ELR (cell line): ENCODE measurements at regions not wholly inside any gene's neighbourhood (a gene's known extent, or its start where the extent isn't known, plus 50 kb on each side); places are given as distances from the start of the nearest gene placed in this dataset.

Experiments used
- DNase-seq: peaks from one replicate; pipeline ENCODE4 v3.0.0-alpha.2; 2015; ENCODE audit warnings: low read depth

- no peak for DNase-seq
Observed at GRCh38 chr18:26794230-26795101, 71.0 kb downstream of the AQP4 start.

DNA sequence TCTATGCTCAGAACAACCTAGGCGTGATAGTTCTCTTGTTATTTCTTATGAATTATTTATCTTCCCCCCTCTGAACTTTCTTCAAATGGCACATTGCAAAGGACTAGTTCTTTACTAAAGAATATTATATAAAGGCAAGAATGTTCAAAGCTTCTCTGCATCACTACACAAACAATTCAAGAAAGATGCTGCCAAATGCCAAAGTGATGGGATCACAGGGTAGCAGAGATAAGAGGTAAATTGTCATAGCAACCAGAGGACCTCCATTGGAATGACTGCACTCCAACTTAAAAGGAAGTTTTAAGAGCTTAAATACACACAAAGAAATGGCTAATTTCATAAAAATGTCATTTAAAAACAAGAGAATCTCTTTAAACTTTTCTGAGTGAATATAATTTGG lies 72.8 kb downstream of the AQP4 start:
- no peak for DNase-seq

DNA sequence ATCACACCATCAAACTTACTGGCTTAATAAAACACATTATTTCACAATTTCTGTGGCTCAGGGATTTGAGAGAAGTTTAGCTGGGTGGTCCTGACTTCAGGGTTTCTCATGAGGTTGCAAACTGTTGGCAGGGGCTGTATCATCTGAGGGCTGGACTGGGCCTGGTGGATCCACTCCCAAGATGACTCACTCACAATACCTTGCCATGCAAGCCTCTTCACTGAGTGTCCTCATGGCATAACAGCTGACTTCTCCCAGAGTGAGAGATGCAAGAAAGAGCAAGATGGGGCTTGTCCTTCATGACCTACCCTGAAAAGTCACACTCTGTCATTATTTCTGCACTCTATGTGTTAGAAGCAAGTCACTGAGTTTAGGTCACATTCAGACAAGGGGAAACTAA lies 73.8 kb downstream of the AQP4 start:
- no peak for DNase-seq

DNA sequence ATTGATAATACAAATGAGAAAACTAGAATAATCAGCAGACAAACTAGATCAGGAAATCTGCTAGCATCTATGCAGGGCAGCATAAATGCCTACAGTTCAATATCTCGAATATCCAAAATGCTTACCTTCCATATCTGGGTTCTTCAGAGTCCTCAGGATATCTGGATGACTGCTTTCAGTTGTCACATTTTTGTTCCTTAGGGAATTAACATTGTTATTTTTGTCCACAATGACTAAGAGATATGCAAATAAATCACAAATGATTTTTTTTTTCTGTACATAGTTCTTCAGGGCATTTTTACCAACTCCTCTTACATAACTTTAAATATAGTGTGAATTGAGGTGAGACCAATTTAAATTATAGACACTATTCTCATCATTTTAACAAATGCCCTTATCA lies 80.9 kb downstream of the AQP4 start:
- DNase-seq: no peak

DNA sequence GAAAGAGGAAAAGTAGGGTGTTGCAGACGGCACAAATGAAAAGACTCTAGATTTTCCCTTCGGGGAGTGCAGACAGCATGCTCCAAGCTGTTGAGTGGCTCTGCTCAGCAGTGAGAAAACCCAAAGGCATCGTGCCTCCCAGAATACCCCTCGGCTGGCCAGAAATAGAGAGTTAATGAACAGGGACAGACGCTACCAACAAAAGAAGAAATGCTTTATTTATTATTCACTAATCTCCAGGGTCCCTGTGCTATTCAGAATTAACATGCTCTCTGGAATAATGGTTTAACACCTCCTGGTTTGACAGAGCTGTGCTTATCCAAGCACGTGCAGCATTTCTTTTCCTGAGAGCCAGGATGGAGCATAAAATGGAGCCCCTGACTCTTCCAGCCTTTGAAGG lies 82.3 kb downstream of the AQP4 start:
- DNase-seq: no peak

- no peak for DNase-seq
Observed at GRCh38 chr18:26780520-26781325, 84.8 kb downstream of the AQP4 start.

DNA sequence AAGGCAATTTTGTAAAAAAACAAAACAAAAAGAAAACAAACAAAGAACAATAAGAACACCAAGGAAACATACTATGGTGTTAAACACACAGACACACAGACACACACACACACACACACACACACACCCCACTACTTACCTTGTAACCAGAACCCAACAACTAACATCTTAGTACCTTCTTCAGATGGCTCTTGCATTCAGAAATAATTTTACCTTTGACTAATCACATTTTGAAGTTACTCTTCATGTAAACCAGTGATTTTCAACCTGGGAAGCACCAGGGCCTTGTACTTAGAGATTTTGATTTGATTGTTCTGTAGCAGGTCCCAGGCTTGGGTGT lies 87.5 kb downstream of the AQP4 start:
- no peak for DNase-seq

GRCh38 chr18:26777351-26778053 lies 88.0 kb downstream of the AQP4 start:
- no peak for DNase-seq

GRCh38 chr18:26772691-26773090 lies 92.8 kb downstream of the AQP4 start:
- DNase-seq: no peak

GRCh38 chr18:26771524-26771923 lies 94.0 kb downstream of the AQP4 start:
- DNase-seq: peak; percentile 17

DNA sequence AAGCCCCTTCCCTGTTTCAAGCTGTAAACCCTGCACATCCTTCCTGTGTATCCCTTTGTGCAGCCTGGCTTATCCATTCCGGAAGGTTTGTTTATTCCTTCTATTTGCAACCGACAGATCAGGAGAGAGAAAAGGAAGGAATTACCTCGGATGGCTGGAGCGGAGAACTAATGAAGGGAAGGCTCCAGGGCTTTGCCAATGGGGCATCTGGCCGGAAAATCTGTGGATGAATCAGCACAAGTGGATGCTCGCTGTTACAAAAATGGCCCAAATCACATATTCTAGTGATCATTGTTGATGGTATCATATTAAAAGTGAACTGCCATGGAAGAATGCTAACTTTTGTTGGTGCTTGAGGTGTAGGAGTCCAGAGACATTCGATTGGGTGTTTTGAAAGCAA lies 97.1 kb downstream of the AQP4 start:
- no peak for DNase-seq

- DNase-seq: no peak
Observed at GRCh38 chr18:26765498-26765897, 100.0 kb downstream of the AQP4 start.

GRCh38 chr18:26764586-26764985 lies 100.9 kb downstream of the AQP4 start:
- no peak for DNase-seq

GRCh38 chr18:26764177-26764576 lies 101.3 kb downstream of the AQP4 start:
- no peak for DNase-seq

DNA sequence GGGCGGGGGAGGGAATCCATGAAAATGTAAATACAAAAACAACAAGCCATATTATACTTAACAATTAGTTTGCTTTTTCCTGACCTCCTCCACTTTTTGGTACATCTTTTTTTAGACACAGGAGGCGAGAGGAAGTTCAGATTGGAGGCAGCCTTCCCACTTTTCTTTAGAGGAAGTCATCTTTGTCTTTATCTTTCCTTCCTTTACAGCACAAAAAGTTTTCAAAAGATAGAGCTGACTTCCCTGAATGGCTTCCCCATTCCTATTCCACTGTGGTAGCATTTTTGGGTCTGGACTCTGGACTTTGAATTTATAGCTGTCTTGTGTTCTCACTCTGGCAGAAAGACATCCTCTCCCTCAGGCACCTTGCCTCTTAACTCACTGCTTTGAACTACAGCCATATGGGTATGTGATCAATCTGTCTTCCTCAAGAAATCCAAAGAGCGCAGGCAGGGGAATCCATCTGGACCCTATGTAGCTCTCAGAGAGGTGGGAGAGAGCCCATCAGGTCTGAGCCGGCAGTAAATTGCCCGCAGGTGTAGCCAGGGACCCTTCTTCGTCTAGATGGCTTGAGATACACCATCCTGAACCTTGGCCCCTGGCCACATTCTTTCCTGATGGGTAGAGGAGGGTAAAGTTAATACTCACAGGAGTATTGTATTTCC lies 101.9 kb downstream of the AQP4 start:
- no peak for DNase-seq

DNA sequence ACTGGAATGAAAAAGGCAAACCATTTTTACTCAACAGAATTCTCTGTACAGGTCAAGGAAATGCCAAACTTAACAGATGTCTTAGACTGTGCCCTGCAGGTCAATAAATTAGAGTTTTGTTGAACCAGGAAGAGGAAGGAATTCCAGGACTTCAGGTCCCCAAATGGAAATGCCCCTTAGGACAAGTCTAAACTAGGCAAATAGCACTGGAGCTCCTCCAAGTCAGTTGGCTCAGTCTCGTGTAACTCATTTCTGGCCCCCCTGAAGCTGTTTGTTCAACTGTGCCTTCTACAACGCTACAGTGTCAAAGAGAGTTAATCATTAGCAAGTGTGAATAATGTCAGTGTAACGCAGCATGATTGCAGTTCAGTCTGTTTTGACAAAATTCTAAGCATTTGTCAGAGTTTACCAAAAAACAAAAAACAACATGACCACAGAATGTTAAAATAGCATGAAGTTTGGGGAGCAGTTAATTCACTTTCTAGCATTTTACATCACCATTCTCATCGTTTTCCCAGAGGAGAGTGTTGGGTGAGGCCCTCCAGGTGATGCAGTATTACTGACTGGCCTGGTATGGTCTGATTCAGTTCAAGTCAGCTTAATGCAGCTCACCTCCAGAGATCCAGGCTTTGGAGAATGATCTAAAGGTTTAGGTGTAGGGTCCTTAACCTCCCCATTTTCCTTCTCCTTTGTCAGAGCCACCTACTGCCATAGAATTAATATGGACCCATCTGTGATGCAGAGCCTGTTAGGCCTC lies 108.1 kb downstream of the AQP4 start:
- no peak for DNase-seq

DNA sequence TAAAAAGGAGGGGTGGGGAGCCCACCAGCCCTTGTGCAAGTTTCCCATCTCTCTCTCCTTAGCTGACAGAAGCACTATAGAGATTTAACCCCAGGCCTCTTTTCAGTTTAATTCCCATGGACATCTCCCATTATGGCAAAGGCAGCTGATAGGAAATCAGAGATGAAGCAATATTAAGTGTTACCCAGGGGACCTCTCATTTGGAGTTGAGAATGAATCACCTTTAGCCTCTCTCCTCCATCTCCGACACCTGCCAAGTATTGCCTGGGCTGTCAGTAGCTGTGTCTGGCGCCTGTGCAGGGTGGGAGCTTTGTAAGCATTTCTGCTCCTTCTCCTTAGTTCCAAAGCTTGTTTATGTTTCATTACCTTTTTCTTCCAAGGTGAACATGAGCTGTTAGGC lies 109.0 kb downstream of the AQP4 start:
- DNase-seq: no peak

- DNase-seq: peak; percentile 69
Observed at GRCh38 chr18:26746826-26747475, 118.6 kb downstream of the AQP4 start.

DNA sequence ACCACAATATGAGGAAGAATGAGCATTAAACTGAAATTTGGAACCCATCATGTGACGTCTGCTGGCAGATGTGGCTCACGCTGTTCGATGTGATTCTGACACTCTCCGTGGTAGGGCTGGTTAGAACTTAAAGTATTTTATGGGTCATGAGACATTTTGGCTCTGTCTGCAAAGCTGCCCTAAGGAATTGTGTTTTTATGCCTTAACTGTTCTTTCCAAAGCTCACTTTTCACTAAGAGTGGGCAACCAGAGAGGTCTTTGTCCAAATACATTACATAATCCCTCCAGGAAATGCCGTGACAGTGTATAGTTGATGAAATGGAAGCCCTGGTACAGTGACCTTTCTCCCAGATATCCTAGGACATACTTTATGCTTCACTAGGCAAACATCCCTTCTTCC lies 119.1 kb downstream of the AQP4 start:
- peak; percentile 46 for DNase-seq

DNA sequence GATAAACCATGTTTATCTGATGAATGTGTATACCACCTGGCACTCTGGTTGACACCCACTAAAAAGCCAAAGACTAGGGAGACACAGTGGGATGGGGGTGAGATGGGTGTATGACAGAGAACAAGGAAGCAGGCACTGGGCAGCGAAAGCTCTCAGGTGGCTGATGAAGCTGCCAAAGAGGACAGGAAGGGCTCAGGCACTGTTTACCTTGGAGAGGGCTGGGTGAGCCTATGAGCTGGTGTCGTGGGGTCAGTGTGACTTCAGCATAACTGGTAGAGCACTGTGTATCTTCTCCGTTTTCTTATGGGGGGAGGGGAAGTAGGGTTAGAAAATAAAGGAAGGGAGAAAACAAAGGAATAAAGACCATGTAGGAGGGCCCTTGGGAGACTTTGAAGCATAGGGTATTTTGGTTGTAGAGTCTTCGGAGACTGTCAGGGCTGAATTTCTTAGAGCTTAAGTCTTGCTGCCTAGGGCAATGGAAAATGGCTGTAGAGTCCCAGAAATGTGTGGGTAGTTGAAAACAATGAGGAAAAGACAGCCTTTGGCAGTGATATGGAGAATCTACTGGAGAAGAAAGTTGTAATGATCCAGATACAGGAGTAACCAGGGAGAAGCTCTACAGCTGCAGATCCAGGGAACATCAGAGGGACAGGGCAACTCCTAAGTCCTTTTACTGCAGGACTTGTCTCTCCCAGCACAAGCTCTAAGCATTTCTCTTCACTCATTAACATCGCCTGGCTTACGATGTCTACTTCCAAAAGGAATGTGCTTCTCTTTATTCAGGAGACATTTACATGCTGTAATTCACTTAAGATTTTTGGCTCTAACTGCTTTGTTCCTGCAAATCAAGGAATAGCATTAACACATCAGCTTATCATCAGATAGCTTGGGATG lies 120.0 kb downstream of the AQP4 start:
- DNase-seq: no peak
